NCI-H1436 treated with DMSO at 0.1 percent for 48 hours (cell line): ENCODE measurements at regions not wholly inside any gene's neighbourhood (a gene's known extent, or its start where the extent isn't known, plus 50 kb on each side); places are given as distances from the start of the nearest gene placed in this dataset.
"Not testable (repeated sequence)": the region's sequence is repeated elsewhere in the genome, so short reads cannot be mapped to it uniquely, and the experiment has no call there.

ENCODE experiments used
- DNase-seq: peaks from one replicate; lab custom pipeline; 2025; lab: John Stamatoyannopoulos, UW

DNA sequence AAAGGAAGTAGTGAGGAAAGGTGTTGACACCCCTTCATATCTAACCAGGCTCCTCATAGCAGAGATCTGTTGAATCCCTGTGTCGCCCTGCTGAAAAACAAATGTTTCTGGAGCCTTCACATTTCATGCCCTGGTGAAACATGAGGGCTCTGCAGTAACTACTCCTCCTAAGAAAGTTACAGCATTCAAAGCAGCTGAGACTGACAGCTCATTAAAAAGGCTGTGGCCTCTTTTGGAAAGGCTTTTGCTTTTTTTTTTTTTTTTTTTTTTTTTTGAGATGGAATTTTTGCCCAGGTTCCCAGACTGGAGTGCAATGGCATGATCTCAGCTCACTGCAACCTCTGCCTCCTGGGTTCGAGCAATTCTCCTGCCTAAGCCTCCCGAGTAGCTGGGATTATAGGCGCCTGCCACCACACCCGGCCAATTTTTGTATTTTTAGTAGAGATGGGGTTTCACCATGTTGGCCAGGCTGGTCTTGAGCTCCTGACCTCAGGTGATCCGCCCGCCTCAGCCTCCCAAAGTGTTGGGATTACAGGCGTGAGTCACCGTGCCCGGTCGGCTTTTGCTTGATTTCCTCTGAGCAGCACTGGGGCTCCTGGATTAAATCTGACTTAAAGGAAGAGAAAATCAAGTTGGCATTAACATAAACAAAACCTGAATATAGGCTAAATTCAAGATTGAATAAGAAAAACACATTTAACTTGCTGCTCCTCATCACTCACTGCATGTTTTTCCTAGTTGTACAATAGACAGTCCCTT lies 112.9 kb downstream of the PCSK1 start:
- not testable (repeated sequence) for DNase-seq

DNA sequence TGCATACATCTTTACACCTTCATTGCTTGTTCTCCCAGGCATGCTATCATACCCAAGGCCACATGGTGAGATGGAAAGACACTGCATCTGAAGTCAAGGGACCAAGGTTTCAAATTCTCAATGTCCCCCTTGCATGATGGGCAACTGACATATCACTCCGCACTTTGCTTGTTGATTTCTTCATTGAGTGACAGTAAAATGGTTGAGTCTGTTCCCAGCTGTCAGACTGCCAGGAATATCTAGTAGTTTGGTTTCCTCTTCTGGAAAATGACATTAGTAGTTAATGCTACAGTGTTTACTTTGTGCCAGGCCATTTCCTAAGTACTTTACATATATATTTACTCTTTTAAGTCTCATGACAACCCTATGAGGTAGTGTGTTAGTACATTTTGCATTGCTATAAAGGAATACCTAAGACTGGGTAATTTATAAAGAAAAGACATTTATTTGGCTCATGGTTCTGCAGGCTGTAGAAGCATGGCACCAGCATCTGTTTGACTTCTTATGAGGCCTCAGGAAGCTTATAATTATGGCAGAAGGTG lies 114.4 kb downstream of the PCSK1 start:
- DNase-seq, result no peak

DNA sequence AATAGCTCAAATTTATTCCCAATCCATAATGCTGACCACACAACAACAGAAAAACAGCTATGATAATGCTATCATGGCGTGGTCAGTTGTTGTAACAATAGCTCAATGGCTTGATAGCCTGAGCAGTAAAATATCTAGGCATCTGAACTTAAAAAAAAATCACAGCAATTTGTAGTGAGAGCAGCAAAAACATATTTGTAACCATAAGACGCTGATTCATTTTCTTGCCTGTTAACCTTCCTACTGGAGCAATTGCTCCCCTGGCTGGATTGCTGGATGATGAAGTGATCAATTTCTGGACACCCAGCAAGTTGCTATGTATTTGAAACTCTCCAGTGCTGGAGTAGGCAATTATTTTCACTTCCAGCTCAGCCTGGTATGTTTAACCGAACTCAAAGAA lies 115.1 kb downstream of the PCSK1 start:
- no peak for DNase-seq

DNA sequence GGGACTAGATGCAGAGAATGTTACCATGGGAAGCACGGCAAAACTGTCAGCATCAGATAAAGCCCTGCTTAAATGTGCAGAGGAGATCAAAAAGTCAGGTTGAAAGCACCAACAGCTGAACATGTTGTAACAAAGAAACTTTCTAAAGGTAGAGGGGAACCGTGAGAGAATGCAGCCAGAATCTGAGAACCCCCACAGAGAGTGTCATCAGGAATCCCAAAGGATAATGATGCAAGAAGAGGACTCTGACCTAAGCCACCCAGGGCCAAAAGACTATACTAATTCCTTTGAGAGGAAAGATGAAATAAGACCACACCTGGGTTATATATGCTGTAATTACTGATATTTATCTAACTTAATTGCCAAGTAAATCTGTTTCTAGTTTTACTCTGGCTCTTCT lies 116.6 kb downstream of the PCSK1 start:
- DNase-seq, result no peak

DNA sequence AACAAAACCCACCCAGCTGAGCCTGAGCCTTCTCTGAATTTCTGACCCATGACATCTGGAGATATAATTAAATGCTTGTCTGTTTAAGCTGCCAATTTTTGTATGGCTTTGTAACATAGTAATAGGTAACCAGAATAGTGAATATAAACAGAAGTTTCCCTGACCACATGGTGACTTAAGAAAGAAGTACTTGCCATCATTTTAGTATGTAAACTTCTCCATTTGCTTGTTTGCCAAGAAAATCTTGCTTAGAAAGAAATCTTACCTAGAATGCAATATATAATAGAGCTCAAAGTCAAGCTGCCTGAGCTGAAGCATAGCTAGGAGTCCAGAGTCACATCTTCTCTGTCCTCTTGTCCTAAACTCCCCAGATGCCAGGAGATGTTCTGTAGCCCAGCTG lies 117.0 kb downstream of the PCSK1 start:
- no peak for DNase-seq

DNA sequence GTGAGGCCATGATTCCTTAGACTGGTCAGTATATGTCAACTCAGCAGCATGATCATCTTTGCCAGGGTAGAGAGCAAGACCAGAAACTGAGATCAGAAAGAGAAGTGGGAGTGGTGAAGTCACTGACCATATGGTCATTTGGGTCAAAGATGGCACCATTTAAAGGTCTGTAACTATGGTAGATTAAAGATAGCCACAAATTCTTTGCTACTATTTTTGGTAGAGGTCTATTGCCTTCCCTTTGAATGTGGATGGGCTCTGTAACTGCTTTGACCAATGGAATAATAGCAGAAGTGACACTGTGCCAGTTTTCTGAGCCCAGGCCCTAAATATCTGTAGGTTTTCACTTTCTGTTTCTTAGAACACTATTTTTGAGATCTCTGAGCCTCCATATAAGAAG lies 117.6 kb downstream of the PCSK1 start:
- DNase-seq, result no peak

DNA sequence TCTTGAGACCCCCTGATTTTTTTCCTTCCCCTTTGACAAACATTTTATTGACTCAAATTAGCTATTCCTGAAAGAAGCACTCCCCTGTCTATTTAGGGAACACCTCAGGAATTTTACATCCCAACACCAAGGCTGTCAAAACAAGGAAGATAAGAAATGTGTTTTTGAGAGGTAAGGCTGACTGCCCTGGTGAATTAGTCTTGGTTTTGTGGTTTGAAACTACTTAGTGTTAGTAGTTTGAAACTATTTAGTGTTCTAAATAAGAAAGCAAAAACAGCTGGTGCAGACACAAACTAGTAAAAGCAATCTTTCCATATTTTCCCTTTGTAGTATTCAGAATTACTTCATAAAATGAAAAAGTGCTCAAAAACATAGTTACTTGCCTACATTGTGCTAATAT lies 120.7 kb downstream of the PCSK1 start:
- DNase-seq, result no peak

DNA sequence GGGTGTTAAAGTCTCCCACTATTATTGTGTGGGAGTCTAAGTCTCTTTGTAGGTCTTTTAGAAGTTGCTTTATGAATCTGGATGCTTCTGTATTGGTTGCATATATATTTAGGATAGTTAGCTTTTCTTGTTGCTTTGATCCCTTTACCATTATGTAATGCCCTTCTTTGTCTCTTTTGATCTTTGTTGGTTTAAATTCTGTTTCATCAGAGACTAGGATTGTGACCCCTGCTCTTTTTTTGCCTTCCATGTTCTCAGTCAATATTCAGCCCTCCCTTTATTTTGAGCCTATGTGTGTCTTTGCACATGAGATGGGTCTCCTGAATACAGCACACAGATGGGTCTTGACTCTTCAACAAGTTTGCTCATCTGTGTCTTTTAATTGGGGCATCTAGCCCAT lies 126.0 kb downstream of the PCSK1 start:
- DNase-seq, result not testable (repeated sequence)

DNA sequence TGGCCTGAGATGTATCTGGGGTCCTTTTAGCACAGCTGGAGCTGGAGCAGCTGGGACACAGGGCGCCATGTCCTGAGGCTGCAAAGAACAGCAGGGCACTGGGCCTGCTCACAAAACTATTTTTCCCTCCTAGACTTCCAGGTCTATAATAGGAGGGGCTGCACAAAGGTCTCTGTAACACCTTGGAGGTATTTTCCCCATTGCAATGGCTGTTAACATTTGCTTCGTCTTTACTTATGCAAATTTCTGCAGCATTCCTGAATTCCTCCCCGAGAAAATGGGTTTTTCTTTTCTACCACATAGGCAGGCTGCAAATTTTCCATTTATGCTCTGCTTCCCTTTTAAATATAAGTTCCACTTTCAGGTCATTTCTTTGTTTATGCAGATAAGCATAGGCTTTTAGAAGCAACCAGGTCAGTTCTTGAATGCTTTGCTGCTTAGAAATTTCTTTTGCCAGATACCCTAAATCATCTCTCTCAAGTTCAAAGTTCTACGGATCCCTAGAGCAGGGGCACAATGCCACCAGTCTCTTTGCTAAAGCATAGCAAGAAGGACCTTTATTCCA lies 130.8 kb downstream of the PCSK1 start:
- no peak for DNase-seq

DNA sequence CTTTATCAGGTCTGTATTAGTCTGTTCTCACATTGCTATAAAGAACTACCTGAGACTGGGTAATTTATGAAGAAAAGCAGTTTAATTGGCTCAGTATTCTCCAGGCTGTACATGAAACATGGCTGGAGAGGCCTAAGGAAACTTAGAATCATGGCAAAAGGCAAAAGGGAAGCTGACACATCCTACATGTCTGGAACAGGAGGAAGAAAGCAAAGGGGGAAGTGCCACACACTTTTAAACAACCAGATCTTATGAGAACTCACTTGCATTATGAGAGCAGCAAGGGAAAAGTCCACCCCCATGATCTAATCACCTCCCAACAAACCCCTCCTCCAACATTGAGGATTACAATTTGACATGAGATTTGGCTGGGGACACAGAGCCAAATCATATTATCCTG lies 132.1 kb downstream of the PCSK1 start:
- DNase-seq, result no peak

DNA sequence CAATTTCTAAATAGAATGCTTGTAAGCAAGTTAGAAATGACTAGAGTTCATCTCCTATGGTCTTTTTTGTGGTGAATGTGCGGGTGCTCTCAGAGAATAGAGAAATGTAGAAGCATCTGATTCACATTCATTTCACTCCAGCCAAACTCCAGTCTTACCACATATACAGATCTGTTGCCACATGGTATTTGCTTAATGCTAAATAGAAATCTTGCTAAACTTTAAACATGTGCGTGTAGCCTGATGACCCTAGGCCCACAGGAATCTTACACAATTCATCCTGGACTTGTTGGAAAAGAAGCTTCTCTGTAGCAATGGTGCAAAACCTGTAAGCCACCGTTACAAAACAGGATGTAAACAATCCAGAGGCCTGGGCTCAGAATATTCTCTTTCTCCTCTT lies 135.2 kb downstream of the PCSK1 start:
- DNase-seq, result no peak

DNA sequence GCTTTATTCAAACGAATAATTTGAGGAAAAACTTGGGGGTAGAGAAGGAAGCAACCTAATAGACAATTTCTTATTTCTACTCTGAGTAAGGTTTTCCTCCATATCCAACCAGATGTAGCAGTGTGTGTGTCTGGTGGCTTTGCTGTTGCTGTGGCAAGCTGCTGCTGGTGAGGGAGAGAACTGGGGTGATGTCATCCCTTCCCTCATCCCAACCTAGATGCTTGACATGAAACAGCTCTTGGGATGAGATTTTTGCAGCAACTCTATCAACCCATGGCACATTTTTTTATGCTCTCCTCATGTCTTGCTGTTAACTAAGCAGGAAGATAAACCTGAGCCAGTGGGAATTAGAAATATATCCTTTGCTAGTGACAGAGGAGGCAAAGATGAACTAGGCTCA lies 135.8 kb downstream of the PCSK1 start:
- DNase-seq, result no peak

DNA sequence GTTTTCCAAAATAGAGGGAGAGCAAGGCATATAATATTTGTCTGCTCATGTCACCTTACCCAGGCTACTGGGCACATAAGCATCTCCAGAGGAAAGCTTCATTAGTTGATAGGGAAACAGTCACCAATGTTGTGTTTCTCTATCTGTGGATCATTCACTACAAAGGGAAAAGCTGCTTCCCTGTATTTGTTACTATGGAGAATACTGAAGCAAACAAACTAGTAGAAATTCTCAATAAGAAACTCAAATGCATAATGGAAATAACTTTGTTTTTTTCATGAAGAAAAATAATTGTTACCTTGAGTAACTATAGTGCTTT lies 138.2 kb downstream of the PCSK1 start:
- DNase-seq, result no peak

DNA sequence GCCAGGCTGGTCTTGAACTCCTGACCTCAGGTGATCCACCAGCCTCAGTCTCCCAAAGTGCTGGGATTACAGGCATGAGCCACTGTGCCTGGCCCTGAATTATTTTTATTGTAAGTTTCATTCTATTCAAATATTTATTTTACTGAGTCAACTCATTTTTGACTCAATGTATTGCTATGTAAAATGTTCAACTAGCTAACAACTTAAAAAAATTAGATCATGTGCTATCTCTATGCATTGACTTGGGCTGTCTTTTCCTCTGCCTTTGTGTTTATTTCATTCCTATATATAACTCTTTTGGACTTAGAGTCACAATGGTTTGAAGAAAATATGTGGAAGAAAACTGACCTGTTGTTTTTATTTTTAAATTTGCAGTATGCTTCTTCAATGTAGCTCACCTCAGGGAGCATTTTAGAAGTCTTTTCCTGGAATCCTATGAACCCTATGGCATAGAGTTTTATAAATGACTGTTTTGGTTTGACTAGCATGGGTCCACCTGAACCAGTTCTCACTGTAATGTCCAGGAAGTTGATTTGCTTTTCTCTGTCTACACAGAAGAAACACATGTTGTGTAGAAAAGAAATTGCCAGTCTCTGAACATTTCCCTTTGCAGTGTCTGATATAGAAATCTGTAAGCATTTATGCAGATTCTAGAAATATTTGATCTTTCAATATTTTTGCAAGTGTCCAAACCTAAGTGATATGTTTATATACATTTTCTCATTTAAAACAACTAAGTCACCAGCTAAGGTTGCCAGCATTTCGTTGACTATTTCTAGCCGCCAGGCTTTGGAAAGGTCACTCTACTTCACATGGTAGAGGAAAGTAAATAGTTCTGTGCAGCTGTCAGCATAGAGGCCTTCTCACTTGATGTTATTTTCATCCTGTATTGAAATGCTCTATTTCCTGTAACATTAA lies 138.8 kb downstream of the PCSK1 start:
- no peak for DNase-seq

DNA sequence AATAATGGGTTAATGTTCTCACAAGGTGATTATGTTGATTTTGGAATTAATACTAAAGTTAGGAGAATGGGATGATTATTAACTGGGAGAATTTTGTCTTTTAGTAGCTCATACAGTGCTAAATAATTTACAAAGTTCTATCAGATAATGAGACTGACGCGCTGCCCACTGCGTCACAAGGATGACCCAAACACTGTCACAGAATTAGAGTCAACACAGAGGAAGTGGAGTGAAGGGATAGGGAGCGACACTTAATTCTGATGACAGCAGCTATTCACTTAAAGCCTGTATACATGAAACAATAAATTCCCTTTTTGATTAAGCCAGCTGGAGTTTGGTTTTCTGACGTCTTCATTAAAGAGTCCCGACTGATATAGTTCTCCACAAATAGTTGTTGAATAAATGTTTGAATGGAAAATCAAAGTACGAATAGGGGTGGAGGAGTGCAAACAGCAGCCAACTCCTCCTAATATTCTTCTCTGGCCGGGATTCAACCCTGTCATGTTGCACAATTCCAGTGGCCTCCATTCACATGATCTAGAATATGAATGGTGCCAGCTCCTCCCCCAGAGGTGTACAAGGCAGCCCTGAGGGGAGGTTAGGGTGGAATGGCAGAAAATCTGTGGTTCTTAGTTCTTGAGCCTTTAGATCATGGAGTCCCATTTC lies 140.3 kb downstream of the PCSK1 start:
- no peak for DNase-seq

DNA sequence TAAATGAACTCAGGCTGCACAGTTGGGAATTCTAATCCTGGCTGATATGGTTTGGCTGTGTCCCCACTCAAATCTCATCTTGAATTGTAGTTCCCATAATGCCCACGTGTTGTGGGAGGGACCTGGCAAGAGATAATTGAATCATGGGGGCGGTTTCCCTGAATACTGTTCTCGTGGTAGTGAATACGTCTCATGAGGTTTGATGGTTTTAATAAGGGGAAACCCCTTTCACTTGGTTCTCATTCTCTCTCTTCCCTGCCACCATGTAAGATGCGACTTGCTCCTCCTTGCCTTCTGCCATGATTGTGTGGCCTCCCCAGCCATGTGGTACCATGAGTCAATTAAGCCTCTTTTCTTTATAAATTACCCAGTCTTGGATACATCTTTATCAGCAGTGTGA lies 143.8 kb downstream of the PCSK1 start:
- not testable (repeated sequence) for DNase-seq

DNA sequence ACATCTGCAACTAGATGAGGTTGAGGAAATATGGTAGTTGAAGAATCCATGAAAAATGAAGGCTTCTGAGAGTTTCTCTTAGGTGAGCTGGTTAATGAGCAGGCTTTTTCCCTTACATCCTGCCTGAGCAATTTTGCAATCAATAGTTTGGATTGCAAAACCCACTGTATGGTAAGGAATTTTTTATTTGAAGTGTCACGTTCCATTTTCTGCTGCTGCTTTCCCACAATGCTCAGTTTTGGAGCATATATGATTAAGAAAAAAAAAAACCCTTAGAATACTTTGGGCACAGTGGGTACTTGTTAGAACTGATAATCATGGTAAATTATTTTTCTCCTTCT lies 144.2 kb downstream of the PCSK1 start:
- DNase-seq, result no peak

DNA sequence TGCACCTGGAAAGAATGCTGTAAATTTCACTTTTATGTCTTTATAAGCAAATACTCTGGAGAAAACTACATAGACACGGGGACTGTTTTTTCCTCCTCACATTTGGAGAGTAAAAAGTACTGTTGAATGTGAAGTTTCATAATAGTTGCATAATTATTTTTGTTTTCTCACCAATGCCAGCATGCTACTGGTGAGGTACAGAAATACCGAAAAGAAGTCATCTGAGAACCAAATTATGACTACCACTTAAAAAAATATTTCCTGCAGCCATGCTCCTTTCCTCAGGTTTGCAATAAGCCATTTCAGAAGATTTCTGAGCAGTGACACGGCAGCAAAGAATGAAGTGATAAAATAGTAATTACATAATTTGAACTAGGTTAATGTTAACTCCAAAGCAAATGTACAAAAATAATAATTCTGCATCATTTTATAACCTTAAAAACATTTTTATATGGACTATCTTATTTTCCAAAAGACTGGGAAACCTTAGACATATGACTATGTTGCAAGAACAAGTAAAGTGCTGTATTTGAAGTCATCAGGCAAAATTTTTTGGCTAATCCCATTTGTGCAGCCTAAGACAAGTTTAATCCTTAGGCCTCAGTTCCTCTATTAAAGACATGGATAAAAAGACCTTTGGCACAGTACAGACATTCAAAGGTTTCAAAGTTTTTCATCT lies 144.7 kb downstream of the PCSK1 start:
- no peak for DNase-seq

DNA sequence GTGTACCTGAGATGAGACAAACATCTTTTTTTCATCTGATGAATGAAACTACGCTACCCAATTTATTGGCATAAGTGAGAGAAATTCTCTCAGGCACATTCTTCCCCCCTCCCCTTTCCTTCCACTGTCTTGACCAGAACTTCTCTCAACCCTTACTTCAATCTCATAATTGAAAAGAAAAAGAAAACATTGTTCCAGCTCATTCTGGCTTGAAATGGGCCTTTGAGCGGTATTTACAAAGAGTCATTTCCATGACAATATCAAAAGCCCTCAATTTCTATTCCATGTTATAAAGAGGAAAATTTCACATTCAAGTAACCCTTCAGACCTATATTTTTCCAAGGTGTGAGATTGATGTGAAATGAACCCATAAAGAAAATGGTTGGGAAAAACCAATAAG lies 145.9 kb downstream of the PCSK1 start:
- no peak for DNase-seq

DNA sequence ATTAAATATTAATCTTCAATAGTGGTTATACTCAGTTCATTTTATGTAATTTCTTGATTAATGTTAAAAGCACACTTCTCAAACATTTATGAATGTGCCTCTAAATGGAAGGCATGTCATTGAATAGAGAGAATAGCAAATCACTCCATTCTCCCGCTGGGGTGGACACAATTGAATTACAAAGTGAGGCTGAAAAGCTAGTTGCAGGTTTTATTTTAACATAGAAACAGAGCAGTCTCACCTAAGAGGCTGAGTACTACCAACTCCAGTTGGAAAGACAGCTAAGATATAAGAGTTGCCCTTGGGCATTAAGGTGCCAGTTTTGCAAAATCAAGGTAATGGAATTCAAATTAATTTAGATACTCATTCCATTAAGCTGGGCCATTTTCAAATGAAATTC lies 147.2 kb downstream of the PCSK1 start:
- DNase-seq, result no peak

DNA sequence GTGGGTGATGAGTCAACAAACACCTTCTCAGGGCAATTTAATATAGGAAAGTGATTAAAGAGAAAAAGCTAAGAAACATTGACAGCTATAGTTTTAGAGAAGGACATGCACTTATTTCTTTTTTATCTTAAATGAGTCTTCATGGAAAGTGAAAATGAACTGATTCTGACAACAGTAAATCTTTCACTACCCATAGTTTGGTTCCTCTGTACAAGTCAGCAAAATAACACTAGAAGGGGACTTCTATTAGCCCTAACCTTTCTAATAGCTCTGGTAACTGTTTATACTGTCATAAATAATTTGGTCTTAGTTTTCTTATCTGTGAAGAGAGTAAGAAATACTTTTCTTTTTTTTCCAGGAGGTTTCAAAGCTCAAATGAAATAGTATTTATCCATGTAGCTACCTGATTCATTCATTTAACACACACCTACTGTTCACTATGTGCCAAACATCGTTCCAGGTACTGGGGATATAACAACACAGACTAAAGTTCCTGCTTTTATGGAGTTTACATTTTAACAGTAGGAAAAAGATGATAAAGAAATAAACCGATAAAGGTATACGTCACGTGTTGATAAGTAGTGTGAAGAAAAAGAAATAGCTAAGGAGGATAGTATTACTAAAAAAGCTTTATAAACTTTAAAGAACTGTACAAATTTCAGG lies 148.2 kb downstream of the PCSK1 start:
- DNase-seq, result no peak
